Pancreas (tissue), 10 donors: ENCODE measurements at regions not wholly inside any gene's neighbourhood (a gene's known extent, or its start where the extent isn't known, plus 50 kb on each side); places are given as distances from the start of the nearest gene placed in this dataset.

Experiments
- ATAC-seq, 4 donors: fragments of 200-7000 bp; cut with Tn5 transposase; one replicate each; pipeline versions ENCODE4 v1.8.0 to v1.9.1; 2020; ENCODE audit warnings: mild to moderate bottlenecking in 4 of 4, moderate library complexity in 4 of 4
- DNase-seq, 6 donors: peaks; one replicate each; pipeline ENCODE4 v3.0.0-alpha.2; 2020
- FAIRE-seq: peaks from 2 replicates; lab custom pipeline; 2012; peaks lifted over from hg19 to GRCh38; lab: Jason Lieb, UNC
- H3K27ac ChIP-seq, 4 donors: fragments of 200-600 bp; sonication (generic); 1 replicate in 3 of 4; 2 replicates in 1 of 4; pipeline versions ENCODE4 v1.5.0 to v1.8.0; 2020
- H3K27me3 ChIP-seq, 4 donors: fragments of 200-600 bp; one replicate each; pipeline ENCODE4 v1.8.0; 2021
- H3K36me3 ChIP-seq, 3 donors: fragments of 200-600 bp; sonication (generic) in 1 of 3; one replicate each; pipeline versions ENCODE4 v1.5.0 to v1.8.0; 2020 to 2021
- H3K4me1 ChIP-seq, 3 donors: fragments of 200-600 bp; one replicate each; pipeline ENCODE4 v1.8.0; 2021
- H3K4me3 ChIP-seq, 4 donors: fragments of 200-600 bp; sonication (generic) in 2 of 4; one replicate each; pipeline versions ENCODE4 v1.5.0 to v1.8.0; 2020 to 2021
- H3K9me3 ChIP-seq, 4 donors: fragments of 200-600 bp; one replicate each; pipeline ENCODE4 v1.8.0; 2021
- CTCF ChIP-seq, 4 donors: fragments of 200-600 bp; sonication (generic) in 3 of 4; IDR thresholded peaks; one replicate each; pipeline versions ENCODE4 v1.5.0 to v1.8.0; 2021; ENCODE audit warnings: antibody characterized with exemption in 4 of 4
- WGBS, 2 donors: extraction: QIAGEN DNeasy Blood & Tissue Kit; methylation state at CpG; one replicate each; pipeline ENCODE4 v1.1.7; 2013; 5-methylcytosine and 5-hydroxymethylcytosine counted together
- intact Hi-C, 3 donors: fragments of 100-400 bp; cut with DNase I; formaldehyde crosslinking; loops; one replicate each; pipeline versions ENCODE4 v1.11.1 to v1.14.2; 2022
- donor health status: healthy with polysubstance abuse.
- donor health status: DM: no; HTN: no; CAD: no; lungs with moderate emphysema.
- donor health status: DM: no; HTN: no; CAD: no.
- donor health status: control.
- donor health status: control.
- donor health status: Bipolar disorder and iron deficiency.
- donor health status: DM: yes; HTN: yes; CAD: no.
- donor health status: DM: no; HTN: no; CAD: no.
- donor health status: DM: no; HTN: no; CAD: no.
- donor health status: DM: yes; HTN: yes; CAD: no.

- TF ChIP-seq CTCF (IDR thresholded peaks at IDR 0.05) = no peak
- WGBS, 2 donors = 47 to 80% methylated on average over 5 of the region's 5 CpGs
Measured at GRCh38 chr1:4494027-4494426, 160.4 kb upstream of the AJAP1 start.

GRCh38 chr1:4494558-4494957 lies 159.9 kb upstream of the AJAP1 start:
- DNase-seq (peak in 4 of 6 donors; percentile 18 to 56 (median 46)), FAIRE-seq (no peak), ATAC-seq (peak in 3 of 4 donors; percentile 30 to 82 (median 68))
- no peak overlapping the region for H3K4me3 ChIP-seq
- H3K36me3 ChIP-seq = no peaks in the 10 kb centered on the region
- no peaks in the 10 kb centered on the region for H3K4me1 ChIP-seq
- WGBS, 2 donors = 12 to 13% methylated on average over 7 of the region's 7 CpGs
- intact Hi-C loops = no loop called here
- TF ChIP-seq CTCF (IDR thresholded peaks at IDR 0.05) = peak in 1 of 4 donors; percentile 18
- no peaks in the 10 kb centered on the region for H3K27me3 ChIP-seq
- H3K9me3 ChIP-seq = no peaks in the 10 kb centered on the region
- H3K27ac ChIP-seq = no peak overlapping the region

More at GRCh38 chr1:4494027-4494426, 160.4 kb upstream of the AJAP1 start:
- H3K27ac ChIP-seq = no peak overlapping the region
- H3K36me3 ChIP-seq = no peaks in the 10 kb centered on the region
- H3K27me3 ChIP-seq = no peaks in the 10 kb centered on the region
- DNase-seq = no peak
- H3K4me1 ChIP-seq = no peaks in the 10 kb centered on the region
- no peak for FAIRE-seq
- ATAC-seq = no peak
- intact Hi-C loops = no loop called here
- H3K9me3 ChIP-seq = no peaks in the 10 kb centered on the region
- no peak overlapping the region for H3K4me3 ChIP-seq

- no peaks in the 10 kb centered on the region for H3K4me1 ChIP-seq
- H3K27ac ChIP-seq = no peak overlapping the region
- intact Hi-C loops = no loop called here
- H3K36me3 ChIP-seq = no peaks in the 10 kb centered on the region
- no peak overlapping the region for H3K4me3 ChIP-seq
- DNase-seq (peak in 1 of 6 donors; percentile 13), ATAC-seq (no peak), FAIRE-seq (no peak)
- TF ChIP-seq CTCF (IDR thresholded peaks at IDR 0.05) = no peak
- WGBS, 2 donors = 61 to 66% methylated on average over 12 of the region's 12 CpGs
- no peaks in the 10 kb centered on the region for H3K27me3 ChIP-seq
- no peaks in the 10 kb centered on the region for H3K9me3 ChIP-seq
Measured at GRCh38 chr1:4495809-4496208, 158.6 kb upstream of the AJAP1 start.

GRCh38 chr1:4500441-4500840 lies 154.0 kb upstream of the AJAP1 start:
- DNase-seq (peak in 1 of 6 donors; percentile 12), ATAC-seq (no peak), FAIRE-seq (no peak)
- no peak for TF ChIP-seq CTCF (IDR thresholded peaks at IDR 0.05)
- Histone ChIP-seq H3K9me3 (no peaks in the 10 kb centered on the region), H3K4me1 (no peaks in the 10 kb centered on the region), H3K27ac (no peak overlapping the region), H3K4me3 (no peak overlapping the region), H3K27me3 (no peaks in the 10 kb centered on the region), H3K36me3 (no peaks in the 10 kb centered on the region)
- intact Hi-C loops = no loop called here
- 81 to 85% methylated on average over 11 of the region's 11 CpGs for WGBS, 2 donors

- 68 to 79% methylated on average over 4 of the region's 4 CpGs for WGBS, 2 donors
- ATAC-seq = no peak
- Histone ChIP-seq H3K27me3 (no peaks in the 10 kb centered on the region), H3K9me3 (no peaks in the 10 kb centered on the region), H3K27ac (no peak overlapping the region), H3K36me3 (no peaks in the 10 kb centered on the region), H3K4me1 (no peaks in the 10 kb centered on the region), H3K4me3 (no peak overlapping the region)
- intact Hi-C loops = no loop called here
- no peak for TF ChIP-seq CTCF (IDR thresholded peaks at IDR 0.05)
- no peak for FAIRE-seq
- no peak for DNase-seq
Measured at GRCh38 chr1:4506591-4506990, 147.8 kb upstream of the AJAP1 start.
